HG03354 (cell line): ENCODE measurements at regions not wholly inside any gene's neighbourhood (a gene's known extent, or its start where the extent isn't known, plus 50 kb on each side); places are given as distances from the start of the nearest gene placed in this dataset.
"Not testable (repeated sequence)": the region's sequence is repeated elsewhere in the genome, so short reads cannot be mapped to it uniquely, and the experiment has no call there.

Experiments used
- ATAC-seq: cut with Tn5 transposase; IDR thresholded peaks from one replicate; pipeline ENCODE4 v1.9.1; 2021; ENCODE audit warnings: mild to moderate bottlenecking; ENCODE audit not compliant: unreplicated experiment, poor library complexity, severe bottlenecking

GRCh38 chr20:24418731-24419130 lies 50.7 kb upstream of the SYNDIG1 start:
- ATAC-seq: no peak

- ATAC-seq: no peak
Observed at GRCh38 chr20:24417485-24417884, 51.9 kb upstream of the SYNDIG1 start.

DNA sequence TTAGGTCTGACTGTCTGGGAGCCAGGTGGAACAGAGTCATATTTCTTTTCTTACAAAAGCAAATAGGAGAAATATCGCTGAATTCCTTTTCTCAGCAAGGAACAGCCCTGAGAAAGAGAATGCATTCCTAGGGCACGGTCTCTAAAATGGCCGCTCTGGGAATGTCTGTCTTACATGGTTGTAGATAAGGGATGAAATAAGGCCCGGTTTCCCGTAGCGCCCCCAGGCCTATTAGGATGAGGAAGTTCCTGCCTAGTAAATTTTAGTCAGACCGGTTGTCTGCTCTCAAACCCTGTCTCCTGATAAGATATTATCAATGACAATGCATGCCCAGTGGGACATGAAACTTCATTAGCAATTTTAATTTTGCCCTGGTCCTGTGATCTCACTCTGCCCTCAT lies 54.0 kb upstream of the SYNDIG1 start:
- not testable (repeated sequence) for ATAC-seq

DNA sequence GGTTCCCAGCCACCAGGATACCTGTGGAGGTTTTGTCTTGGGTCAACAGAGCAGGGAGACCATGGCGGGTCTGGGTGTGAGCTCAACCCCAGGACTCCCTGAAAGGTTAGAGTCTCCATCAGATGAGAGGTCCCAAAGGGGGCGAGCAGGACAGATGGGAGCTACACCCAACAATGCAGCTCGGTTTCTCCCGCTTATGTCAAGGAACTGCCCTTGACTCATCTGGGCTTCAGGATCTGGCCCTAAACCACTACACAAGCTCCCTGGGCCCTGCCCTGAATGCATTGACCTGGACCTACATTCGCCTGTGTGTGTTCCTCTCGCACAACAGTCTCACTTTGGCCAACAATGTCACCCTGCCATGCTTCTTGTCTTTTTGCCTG lies 57.6 kb upstream of the SYNDIG1 start:
- no peak for ATAC-seq

GRCh38 chr20:24411003-24411833 lies 58.2 kb upstream of the SYNDIG1 start:
- ATAC-seq: no peak

DNA sequence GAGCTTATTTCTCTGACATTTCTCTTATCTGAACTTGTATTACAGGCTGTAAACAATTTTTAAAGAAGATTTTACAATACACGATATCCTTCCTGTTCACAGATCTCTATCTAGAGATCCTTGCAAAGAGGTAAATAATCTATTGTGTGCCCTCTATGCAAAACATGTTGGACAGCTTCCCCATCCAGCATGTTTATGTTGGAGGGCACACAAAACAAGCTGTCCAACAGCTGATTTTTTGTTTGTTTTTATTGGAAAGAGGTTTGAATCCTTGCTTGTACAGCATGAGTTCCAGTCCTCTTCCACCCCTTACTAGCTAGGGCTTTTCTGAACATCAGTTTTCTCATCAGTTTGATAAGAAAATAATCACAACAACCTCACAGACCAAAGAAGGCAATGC lies 62.3 kb upstream of the SYNDIG1 start:
- no peak for ATAC-seq

DNA sequence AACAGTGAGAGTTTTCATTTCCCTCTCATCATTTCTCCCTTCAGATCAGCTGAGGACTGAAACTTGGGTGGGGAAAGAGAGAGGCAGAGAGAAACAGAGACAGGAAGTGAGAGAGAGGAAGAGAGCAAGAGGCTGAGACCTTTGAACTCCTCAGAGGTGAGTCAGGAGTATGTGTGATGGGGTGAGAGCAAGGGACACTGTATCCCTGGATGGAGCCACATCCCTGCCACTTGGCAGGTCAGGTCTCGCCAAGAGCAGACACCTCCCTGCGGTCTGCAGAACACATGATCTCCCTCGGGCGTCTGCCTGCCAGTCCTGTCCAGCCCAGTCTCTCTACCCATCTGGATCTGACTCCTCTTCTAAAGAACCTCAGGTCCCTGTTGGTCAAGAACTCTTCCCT lies 62.7 kb upstream of the SYNDIG1 start:
- ATAC-seq: no peak

DNA sequence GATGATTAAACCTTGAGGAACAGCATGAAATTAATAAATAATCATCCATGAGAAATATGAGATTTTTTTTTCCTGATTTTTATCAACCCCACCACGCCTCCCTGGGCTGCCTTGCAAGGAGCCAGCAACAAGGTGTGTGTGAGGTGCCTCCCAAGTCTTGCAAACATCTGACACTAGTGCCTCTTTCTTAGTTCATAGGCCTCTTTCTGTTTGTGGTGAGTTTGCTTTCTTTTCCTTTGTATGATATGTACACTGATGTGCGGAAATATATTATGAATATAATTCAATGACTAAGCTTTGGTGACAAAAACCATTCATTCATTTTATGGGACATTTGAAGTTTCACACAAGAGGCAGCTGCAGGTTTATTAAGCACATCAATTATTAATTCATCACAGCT lies 63.2 kb upstream of the SYNDIG1 start:
- no peak for ATAC-seq

- no peak for ATAC-seq
Observed at GRCh38 chr20:24405810-24406209, 63.6 kb upstream of the SYNDIG1 start.

DNA sequence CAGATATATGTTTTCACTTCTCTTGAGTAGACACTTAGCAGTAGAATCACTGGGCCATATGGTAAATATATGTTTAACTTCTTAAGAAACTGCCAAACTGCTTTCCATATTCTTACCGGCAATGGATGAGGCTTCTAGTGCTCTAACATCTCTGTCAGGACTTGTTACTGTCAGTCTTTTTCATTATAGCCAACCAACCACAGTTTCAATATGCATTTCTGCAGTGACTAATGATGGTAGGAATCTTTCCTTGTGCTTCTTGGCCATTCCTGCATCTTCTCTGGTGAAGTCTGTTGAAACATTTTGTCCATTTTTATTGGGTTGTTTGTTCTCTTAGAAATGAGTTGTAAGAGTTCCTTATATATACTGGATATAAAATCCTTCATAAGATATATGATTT lies 66.0 kb upstream of the SYNDIG1 start:
- ATAC-seq: no peak

GRCh38 chr20:24402188-24402587 lies 67.2 kb upstream of the SYNDIG1 start:
- ATAC-seq: no peak

GRCh38 chr20:24395151-24395550 lies 74.3 kb upstream of the SYNDIG1 start:
- ATAC-seq: no peak

- no peak for ATAC-seq
Observed at GRCh38 chr20:24393903-24394302, 75.5 kb upstream of the SYNDIG1 start.

- ATAC-seq: no peak
Observed at GRCh38 chr20:24392612-24393011, 76.8 kb upstream of the SYNDIG1 start.

- no peak for ATAC-seq
Observed at GRCh38 chr20:24389686-24390085, 79.7 kb upstream of the SYNDIG1 start.

- ATAC-seq: no peak
Observed at GRCh38 chr20:24388828-24389380, 80.5 kb upstream of the SYNDIG1 start.

GRCh38 chr20:24385547-24385946 lies 83.9 kb upstream of the SYNDIG1 start:
- no peak for ATAC-seq

DNA sequence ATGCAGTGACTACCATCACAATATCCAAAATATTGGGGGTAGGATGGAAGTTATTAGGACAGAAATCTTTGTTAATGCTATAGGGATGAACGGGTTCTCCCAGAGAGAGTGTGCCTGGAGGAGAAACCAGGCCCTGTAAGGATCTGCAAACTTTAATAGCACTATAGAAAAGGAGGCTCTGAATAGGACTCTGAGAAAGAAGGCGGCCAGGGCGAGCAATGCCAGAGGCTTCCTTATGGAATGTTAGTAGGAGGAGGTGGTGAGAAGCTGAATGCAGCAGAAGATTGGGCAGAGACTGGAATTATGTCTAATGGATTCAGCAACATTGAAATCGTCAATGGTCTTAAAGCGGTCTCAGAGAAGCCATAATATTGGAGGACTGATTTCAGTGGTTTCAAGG lies 84.6 kb upstream of the SYNDIG1 start:
- no peak for ATAC-seq

GRCh38 chr20:24382743-24383142 lies 86.7 kb upstream of the SYNDIG1 start:
- no peak for ATAC-seq

GRCh38 chr20:24382331-24382730 lies 87.1 kb upstream of the SYNDIG1 start:
- ATAC-seq: no peak

DNA sequence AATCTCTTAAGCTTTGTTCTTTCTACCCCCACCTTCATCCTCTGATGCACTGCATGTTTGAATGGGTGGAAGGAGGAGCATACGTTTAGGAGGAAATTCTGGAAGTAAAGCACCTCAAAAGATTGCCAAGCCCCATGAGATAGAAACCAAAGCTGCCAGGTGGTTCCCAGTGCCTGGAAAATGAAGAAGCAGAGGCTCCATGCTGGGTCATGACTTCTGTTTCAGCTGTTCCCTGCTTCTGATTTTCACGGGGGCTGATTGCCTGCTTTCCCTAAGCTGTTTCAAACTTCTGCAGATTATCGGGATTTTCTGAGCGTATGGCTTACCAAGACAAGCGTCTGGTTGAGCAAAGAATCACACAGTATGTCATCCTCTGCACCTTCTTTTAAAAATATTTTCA lies 87.5 kb upstream of the SYNDIG1 start:
- ATAC-seq: no peak

DNA sequence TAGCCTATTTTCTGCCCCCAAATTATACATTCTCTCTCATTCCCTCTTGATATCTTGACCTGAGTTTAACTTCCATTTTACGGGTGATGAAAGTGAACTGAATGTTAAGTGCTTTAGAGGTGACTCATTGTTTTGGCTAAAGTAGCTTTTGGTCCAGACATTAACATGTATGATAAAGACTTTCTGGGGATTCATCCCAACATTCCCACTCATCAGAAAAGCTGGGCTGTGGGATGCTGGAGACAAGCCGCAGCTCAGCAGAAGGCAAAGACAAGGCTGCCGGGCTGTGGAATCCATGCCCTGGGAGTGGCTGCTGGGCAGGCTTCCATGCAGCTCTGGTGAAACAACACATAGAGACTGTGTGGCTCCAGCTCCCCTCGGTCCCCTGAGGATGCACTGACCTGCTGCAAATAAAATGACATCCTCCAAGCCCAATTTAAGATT lies 89.9 kb upstream of the SYNDIG1 start:
- ATAC-seq: no peak
